Amygdala (tissue), 56 donors: ENCODE measurements at regions not wholly inside any gene's neighbourhood (a gene's known extent, or its start where the extent isn't known, plus 50 kb on each side); places are given as distances from the start of the nearest gene placed in this dataset.

Experiments
- DNase-seq, 56 donors: peaks; one replicate each; lab custom pipeline; 2025; lab: John Stamatoyannopoulos, UW

- DNase-seq = no peak
Observed at GRCh38 chr12:58596381-58596780, 323.9 kb downstream of the LRIG3 start.

- DNase-seq = no peak
Observed at GRCh38 chr12:58601529-58601928, 318.8 kb downstream of the LRIG3 start.

- peak in 1 of 56 donors; percentile 3 for DNase-seq
Observed at GRCh38 chr12:58602179-58602578, 318.1 kb downstream of the LRIG3 start.

- DNase-seq = no peak
Observed at GRCh38 chr12:58602736-58603135, 317.6 kb downstream of the LRIG3 start.

- DNase-seq = no peak
Observed at GRCh38 chr12:58607805-58608204, 312.5 kb downstream of the LRIG3 start.

GRCh38 chr12:58608711-58609110, 311.6 kb downstream of the LRIG3 start:
- no peak for DNase-seq

- DNase-seq = no peak
Observed at GRCh38 chr12:58615047-58615446, 305.3 kb downstream of the LRIG3 start.

GRCh38 chr12:58615576-58615975, 304.7 kb downstream of the LRIG3 start:
- DNase-seq = no peak

- no peak for DNase-seq
Observed at GRCh38 chr12:58616618-58617017, 303.7 kb downstream of the LRIG3 start.

- DNase-seq = no peak
Observed at GRCh38 chr12:58621126-58621525, 299.2 kb downstream of the LRIG3 start.

- no peak for DNase-seq
Observed at GRCh38 chr12:58629376-58629775, 290.9 kb downstream of the LRIG3 start.

- no peak for DNase-seq
Observed at GRCh38 chr12:58633479-58633878, 286.8 kb downstream of the LRIG3 start.

- no peak for DNase-seq
Observed at GRCh38 chr12:58639318-58639934, 280.9 kb downstream of the LRIG3 start.

GRCh38 chr12:58640314-58640713, 280.0 kb downstream of the LRIG3 start:
- no peak for DNase-seq

- no peak for DNase-seq
Observed at GRCh38 chr12:58645946-58646345, 274.4 kb downstream of the LRIG3 start.

GRCh38 chr12:58647495-58647894, 272.8 kb downstream of the LRIG3 start:
- no peak for DNase-seq

GRCh38 chr12:58648176-58648575, 272.1 kb downstream of the LRIG3 start:
- DNase-seq = no peak

- DNase-seq = no peak
Observed at GRCh38 chr12:58651850-58652249, 268.5 kb downstream of the LRIG3 start.

GRCh38 chr12:58654021-58654420, 266.3 kb downstream of the LRIG3 start:
- DNase-seq = no peak

- no peak for DNase-seq
Observed at GRCh38 chr12:58655375-58655774, 264.9 kb downstream of the LRIG3 start.

- DNase-seq = no peak
Observed at GRCh38 chr12:58656254-58657009, 263.9 kb downstream of the LRIG3 start.

GRCh38 chr12:58657190-58657589, 263.1 kb downstream of the LRIG3 start:
- DNase-seq = no peak
